Psoas muscle (tissue), 7 donors: ENCODE measurements at regions not wholly inside any gene's neighbourhood (a gene's known extent, or its start where the extent isn't known, plus 50 kb on each side); places are given as distances from the start of the nearest gene placed in this dataset.

ENCODE experiments used
- ATAC-seq, 4 donors: fragments of 200-7000 bp; cut with Tn5 transposase; one replicate each; pipeline ENCODE4 v1.9.1; 2020; ENCODE audit warnings: moderate library complexity in 3 of 4, mild to moderate bottlenecking in 2 of 4
- DNase-seq, 2 donors: peaks; one replicate each; pipeline ENCODE4 v3.0.0-alpha.2; 2020
- H3K27ac ChIP-seq: fragments of 200-600 bp; one replicate; pipeline ENCODE4 v1.8.0; 2022
- H3K27me3 ChIP-seq, 3 donors: fragments of 200-600 bp in 1 of 3; one replicate each; pipeline versions ENCODE4 v1.6.1 to v1.8.0; 2013 to 2022; ENCODE audit warnings: low read length in 2 of 3, mild to moderate bottlenecking in 2 of 3, moderate library complexity in 1 of 3; ENCODE audit not compliant: insufficient read depth in 3 of 3
- H3K36me3 ChIP-seq, 2 donors: fragments of 200-600 bp in 1 of 2; one replicate each; pipeline versions ENCODE4 v1.6.1 to v1.8.0; 2013 to 2022; ENCODE audit warnings: low read depth in 1 of 2, mild to moderate bottlenecking in 1 of 2, moderate library complexity in 1 of 2; ENCODE audit not compliant: insufficient read depth in 1 of 2
- H3K4me1 ChIP-seq: fragments of 200-600 bp; one replicate; pipeline ENCODE4 v1.8.0; 2022
- H3K4me3 ChIP-seq: fragments of 200-600 bp; one replicate; pipeline ENCODE4 v1.8.0; 2022; ENCODE audit warnings: mild to moderate bottlenecking
- H3K9me3 ChIP-seq: fragments of 200-600 bp; one replicate; pipeline ENCODE4 v1.8.0; 2022
- WGBS, 3 donors: extraction: QIAGEN DNeasy Blood & Tissue Kit; methylation state at CpG; one replicate each; pipeline versions ENCODE4 v1.1.6 to v1.1.7; 2013; 5-methylcytosine and 5-hydroxymethylcytosine counted together
- intact Hi-C, 2 donors: fragments of 100-400 bp; cut with DNase I; formaldehyde crosslinking; loops; one replicate each; pipeline versions ENCODE4 v1.11.0 to v1.14.2; 2022
- TF ChIP-seq, protein P1 (sequence below): fragments of 200-600 bp; IDR thresholded peaks from one replicate; pipeline ENCODE4 v1.8.0; 2022; ENCODE audit warnings: antibody characterized with exemption
- donor health status: healthy with polysubstance abuse.
- donor health status: DM: no; HTN: no; CAD: no; lungs with moderate emphysema.
- donor health status: Bipolar disorder and iron deficiency.
- donor health status: healthy.
- donor health status: DM: yes; HTN: yes; CAD: no.
- donor health status: DM: no; HTN: no; CAD: no.
- donor health status: DM: yes; HTN: yes; CAD: no.

DNA sequence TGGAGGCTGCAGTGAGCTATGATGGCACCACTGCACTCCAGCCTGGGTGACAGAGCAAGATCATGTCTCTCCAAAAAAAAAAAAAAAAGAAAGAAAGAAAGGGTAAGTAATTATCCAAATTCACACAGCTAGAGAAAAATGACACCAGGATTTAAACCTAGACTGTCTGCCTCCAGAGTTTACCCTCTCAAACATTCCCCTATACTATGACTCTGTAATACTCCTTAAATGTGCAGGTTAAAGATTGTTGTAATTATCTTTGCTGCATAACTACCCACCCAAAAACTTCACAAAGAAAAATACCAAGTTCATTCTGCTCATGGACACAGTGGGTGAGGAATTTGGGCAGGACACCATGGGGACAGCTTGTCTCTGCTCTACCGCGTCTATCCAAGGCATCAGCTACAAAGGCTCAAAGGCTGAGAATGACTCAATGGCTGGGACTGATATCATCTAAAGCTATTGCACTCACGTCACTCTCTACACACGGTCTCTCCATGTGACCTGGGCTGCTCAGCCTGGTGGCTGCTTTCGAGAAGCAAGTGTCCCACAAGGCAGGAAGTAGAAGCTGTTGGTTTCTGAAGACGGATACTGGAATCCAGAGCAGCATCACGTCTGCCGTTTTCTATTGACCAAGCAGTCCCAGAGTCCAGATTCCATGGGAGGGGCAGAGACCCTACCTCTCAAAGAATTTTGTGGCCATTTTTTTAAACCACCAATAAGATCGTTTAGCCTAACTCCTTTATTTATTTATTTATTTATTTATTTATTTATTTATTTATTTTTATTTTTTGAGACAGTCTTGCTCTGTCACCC lies 185.7 kb upstream of the AUTS2 start:
- TF ChIP-seq, protein P1, sequence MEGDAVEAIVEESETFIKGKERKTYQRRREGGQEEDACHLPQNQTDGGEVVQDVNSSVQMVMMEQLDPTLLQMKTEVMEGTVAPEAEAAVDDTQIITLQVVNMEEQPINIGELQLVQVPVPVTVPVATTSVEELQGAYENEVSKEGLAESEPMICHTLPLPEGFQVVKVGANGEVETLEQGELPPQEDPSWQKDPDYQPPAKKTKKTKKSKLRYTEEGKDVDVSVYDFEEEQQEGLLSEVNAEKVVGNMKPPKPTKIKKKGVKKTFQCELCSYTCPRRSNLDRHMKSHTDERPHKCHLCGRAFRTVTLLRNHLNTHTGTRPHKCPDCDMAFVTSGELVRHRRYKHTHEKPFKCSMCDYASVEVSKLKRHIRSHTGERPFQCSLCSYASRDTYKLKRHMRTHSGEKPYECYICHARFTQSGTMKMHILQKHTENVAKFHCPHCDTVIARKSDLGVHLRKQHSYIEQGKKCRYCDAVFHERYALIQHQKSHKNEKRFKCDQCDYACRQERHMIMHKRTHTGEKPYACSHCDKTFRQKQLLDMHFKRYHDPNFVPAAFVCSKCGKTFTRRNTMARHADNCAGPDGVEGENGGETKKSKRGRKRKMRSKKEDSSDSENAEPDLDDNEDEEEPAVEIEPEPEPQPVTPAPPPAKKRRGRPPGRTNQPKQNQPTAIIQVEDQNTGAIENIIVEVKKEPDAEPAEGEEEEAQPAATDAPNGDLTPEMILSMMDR: no peak
- ATAC-seq (peak; percentile 88 to 95 (median 94)), DNase-seq (peak; percentile 50 to 67)
- no peaks in the 10 kb centered on the region for H3K4me1 ChIP-seq
- no peaks in the 10 kb centered on the region for H3K36me3 ChIP-seq
- H3K27me3 ChIP-seq: no peaks in the 10 kb centered on the region
- no peak overlapping the region for H3K4me3 ChIP-seq
- no peak overlapping the region for H3K27ac ChIP-seq
- 33 to 48% (median 33%) methylated on average over 9 of the region's 9 CpGs for WGBS, 3 donors
- H3K9me3 ChIP-seq: peaks cover 7% of the 10 kb centered on the region
- intact Hi-C loops: no loop called here

DNA sequence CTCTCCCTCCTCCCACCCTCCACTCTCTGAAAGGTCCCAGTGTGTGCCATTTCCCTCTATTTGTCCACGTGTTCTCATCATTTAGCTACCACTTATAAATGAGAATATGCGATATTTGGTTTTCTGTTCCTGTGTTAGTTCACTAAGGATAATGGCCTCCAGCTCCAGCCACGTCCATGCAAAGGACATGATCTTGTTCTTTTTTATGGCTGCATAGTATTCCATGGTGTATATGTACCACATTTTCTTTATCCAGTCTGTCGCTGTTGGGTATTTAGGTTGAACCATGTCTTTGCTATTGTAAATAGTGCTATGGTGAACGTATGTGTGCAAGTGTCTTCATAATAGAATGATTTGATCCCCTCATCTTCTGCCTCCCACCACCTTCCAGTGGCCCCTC lies 183.7 kb upstream of the AUTS2 start:
- H3K36me3 ChIP-seq: no peaks in the 10 kb centered on the region
- no peak for ATAC-seq
- no peak overlapping the region for H3K27ac ChIP-seq
- intact Hi-C loops: no loop called here
- TF ChIP-seq, protein P1: no peak
- no peaks in the 10 kb centered on the region for H3K4me1 ChIP-seq
- no peak for DNase-seq
- no peak overlapping the region for H3K4me3 ChIP-seq
- 93 to 96% (median 95%) methylated on average over 5 of the region's 5 CpGs for WGBS, 3 donors
- H3K9me3 ChIP-seq: peaks cover 7% of the 10 kb centered on the region
- H3K27me3 ChIP-seq: no peaks in the 10 kb centered on the region

DNA sequence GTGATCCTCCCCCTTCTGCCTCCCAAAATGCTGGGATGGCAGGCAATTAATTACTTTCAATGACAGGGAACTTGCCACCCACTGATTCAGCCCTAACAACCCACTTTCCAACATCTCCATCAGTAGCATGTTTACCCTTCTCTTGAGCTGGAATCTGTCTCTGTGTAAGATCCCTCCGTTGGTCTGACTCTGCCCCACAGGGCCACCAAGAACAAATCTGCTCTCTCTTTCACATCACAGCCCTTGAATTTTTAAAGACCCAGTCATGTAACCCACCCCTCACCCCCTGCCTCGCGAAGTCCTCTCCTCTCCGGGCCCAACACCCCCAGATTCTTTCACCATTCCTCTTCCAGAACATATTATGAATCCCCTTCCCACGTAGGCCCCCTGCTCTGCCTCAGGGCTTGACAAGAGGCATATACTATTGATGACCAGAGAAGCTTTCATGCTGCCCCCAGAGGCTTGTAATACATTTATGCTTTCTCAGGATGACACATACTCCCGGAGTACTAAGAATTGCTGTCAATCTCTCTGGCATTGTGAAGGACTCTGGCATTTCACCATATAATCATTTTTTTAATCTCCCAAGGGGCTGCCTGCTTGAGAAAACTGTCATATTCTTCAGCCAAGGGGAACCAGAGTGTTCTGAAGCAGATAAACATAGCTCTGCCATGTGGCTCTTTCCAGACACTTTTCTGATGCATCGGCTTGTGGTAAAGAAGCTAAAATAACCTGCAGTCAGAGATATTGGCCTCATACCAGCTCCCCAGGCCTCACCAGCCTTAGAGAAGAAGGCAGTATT lies 179.2 kb upstream of the AUTS2 start:
- Histone ChIP-seq H3K27ac (no peak overlapping the region), H3K4me1 (no peaks in the 10 kb centered on the region), H3K9me3 (peaks cover 7% of the 10 kb centered on the region), H3K27me3 (no peaks in the 10 kb centered on the region), H3K4me3 (no peak overlapping the region), H3K36me3 (no peaks in the 10 kb centered on the region)
- 71 to 76% (median 73%) methylated on average over 7 of the region's 7 CpGs for WGBS, 3 donors
- no peak for ATAC-seq
- DNase-seq: no peak
- TF ChIP-seq, protein P1: no peak
- intact Hi-C loops: no loop called here

DNA sequence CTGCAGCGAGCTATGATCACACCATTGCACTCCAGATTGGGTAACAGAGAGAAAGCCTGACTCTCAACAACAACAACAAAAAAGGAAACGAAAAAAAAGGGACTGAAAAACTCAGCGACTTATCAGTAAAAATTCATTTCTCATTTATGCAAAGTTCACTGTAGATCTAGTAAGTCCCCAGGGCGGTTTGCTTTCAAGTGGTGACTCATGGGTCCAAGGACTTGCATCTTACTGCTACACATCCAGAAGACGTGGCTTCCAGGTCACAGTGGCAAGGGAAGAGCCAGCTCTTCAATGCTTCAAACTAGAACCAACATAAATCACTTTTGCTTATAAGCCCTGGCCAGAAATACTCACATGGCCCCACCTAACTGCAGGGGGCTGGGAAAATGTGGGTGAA lies 178.3 kb upstream of the AUTS2 start:
- intact Hi-C loops: no loop called here
- Histone ChIP-seq H3K27ac (no peak overlapping the region), H3K27me3 (no peaks in the 10 kb centered on the region), H3K36me3 (no peaks in the 10 kb centered on the region), H3K9me3 (peaks cover 7% of the 10 kb centered on the region), H3K4me1 (no peaks in the 10 kb centered on the region), H3K4me3 (no peak overlapping the region)
- DNase-seq (no peak), ATAC-seq (no peak)
- TF ChIP-seq, protein P1: no peak
- WGBS, 3 donors: 86 to 94% (median 86%) methylated on average over 5 of the region's 5 CpGs
